DMS153 (cell line): ENCODE measurements at regions not wholly inside any gene's neighbourhood (a gene's known extent, or its start where the extent isn't known, plus 50 kb on each side); places are given as distances from the start of the nearest gene placed in this dataset.

ENCODE experiments used
- DNase-seq: peaks from one replicate; lab custom pipeline; 2025; lab: John Stamatoyannopoulos, UW

- DNase-seq, result no peak
Measured at GRCh38 chr11:10641912-10642697, 51.5 kb downstream of the IRAG1 start.

DNA sequence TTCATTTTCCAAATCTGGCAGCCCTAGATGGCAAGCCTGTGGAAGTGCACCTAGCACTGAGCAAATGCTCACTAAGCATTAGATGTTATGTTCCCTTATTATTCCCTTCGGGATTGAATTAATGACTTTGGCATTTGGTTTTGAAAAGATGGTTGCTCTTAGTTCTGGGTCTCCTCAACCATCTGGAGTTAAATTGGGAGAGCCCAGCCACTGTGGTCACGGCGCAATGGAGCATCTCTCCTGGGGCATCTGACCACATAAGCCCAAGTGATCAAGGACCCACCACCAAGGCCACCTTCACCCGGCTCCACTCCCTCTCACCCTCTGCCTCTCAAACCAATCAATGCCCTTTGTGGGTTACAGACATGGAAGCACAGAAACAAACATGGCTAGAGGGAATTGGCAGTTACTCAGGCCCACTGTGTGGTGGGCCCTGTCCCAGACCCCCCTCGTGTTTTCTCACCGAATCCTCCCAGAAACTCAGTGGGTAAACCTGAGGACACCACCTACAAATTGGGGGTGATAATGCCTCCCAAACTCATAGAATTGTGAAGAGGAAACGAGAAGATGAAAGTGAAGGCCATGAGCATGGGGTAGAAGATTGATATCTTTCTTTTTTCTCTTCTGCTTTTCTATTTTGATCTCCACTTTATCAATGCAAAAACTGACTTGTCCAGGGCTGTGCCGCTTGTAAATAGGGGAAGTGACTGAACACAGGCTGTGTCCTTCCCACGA lies 52.2 kb downstream of the IRAG1 start:
- DNase-seq, result no peak

DNA sequence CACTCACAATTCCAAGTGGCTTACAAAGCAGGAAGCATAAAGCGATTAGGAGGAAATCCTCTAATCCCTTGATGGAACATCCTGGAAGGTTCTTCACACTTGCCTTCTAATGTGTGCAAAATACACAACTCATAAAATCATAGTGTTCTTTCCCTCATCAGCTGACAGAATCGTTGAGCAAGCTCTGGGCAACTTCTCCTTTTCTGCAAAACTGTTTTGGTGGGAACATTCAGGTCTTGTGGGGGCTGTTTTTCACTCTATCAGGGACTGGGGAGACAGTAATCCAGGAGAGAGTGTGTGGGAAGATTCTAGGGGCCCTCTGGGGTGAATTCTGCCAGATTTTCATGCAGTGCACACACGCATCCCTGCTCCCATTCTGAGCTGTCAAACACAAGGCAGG lies 53.2 kb downstream of the IRAG1 start:
- no peak for DNase-seq

GRCh38 chr11:10639350-10639749 lies 54.2 kb downstream of the IRAG1 start:
- no peak for DNase-seq

GRCh38 chr11:10638316-10638925 lies 55.1 kb downstream of the IRAG1 start:
- DNase-seq, result no peak

DNA sequence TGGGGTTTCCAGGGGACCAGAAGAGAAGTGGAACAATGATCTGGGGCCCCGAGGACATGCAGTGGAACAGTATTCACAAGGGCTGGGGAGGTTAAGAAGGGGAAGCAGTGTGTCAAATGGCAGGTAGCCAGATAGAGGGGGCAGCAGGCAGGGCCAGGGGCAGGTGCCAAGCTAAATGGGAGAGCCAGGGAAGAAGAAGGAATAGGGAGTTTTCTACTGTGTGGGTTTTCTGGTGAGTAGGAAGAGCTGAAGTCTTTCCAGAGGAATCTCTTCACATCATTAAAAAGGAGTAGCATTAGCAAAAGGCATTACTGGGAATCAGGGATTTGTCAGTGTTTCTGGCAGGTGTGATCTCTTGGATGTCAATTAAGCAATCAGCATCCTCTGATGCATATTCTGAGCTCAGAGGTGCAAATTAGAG lies 55.8 kb downstream of the IRAG1 start:
- no peak for DNase-seq

GRCh38 chr11:10634407-10634806 lies 59.1 kb downstream of the IRAG1 start:
- DNase-seq, result no peak

GRCh38 chr11:10633261-10633660 lies 60.3 kb downstream of the IRAG1 start:
- DNase-seq, result no peak

DNA sequence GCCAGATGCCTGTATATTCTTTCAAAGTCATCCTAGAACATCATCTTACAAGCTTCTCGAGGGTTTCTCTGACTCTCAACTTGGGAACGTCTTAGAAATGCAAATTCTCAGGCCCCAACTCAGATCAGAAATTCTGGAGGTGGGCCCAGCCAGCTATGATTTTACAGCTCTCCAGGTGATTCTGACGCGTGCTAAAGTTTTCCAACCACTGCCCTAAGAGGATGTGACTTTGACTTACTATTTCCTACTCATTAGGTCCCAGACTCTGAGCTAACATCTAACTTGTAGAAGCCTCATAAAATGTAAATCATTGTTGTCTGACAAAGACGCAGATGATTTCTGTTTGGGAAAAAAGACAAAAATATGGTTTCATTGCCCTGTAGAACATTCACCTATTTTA lies 61.1 kb downstream of the IRAG1 start:
- DNase-seq, result no peak

GRCh38 chr11:10631761-10632160 lies 61.8 kb downstream of the IRAG1 start:
- DNase-seq, result no peak

GRCh38 chr11:10629411-10630002 lies 61.0 kb upstream of the LYVE1 start:
- DNase-seq, result no peak

- DNase-seq, result peak; percentile 18
Measured at GRCh38 chr11:10628508-10629236, 60.2 kb upstream of the LYVE1 start.

GRCh38 chr11:10627816-10628215 lies 59.4 kb upstream of the LYVE1 start:
- no peak for DNase-seq

DNA sequence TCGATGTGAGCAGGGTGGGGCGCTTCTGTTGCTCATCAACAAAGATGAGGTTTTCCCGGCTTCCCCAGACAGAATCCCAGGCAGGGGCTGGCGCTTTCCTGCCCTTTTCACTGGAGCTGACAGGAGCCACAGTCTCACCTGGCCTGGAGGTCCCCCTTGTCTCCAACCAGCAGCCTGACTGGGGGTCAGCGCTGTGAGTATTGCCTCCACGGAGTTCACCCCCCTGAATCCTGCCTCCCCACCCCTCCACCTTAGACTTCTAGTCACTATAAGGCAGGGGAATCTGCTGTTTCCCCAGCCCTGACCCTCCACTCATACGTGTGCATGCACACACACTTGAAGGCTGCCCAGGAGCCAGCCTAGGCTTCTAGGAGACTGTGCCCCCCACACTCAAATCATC lies 58.8 kb upstream of the LYVE1 start:
- no peak for DNase-seq

GRCh38 chr11:10625982-10626311 lies 57.5 kb upstream of the LYVE1 start:
- DNase-seq, result no peak

GRCh38 chr11:10625281-10625981 lies 57.0 kb upstream of the LYVE1 start:
- DNase-seq, result no peak

- DNase-seq, result peak; percentile 25
Measured at GRCh38 chr11:10623797-10624761, 55.6 kb upstream of the LYVE1 start.

DNA sequence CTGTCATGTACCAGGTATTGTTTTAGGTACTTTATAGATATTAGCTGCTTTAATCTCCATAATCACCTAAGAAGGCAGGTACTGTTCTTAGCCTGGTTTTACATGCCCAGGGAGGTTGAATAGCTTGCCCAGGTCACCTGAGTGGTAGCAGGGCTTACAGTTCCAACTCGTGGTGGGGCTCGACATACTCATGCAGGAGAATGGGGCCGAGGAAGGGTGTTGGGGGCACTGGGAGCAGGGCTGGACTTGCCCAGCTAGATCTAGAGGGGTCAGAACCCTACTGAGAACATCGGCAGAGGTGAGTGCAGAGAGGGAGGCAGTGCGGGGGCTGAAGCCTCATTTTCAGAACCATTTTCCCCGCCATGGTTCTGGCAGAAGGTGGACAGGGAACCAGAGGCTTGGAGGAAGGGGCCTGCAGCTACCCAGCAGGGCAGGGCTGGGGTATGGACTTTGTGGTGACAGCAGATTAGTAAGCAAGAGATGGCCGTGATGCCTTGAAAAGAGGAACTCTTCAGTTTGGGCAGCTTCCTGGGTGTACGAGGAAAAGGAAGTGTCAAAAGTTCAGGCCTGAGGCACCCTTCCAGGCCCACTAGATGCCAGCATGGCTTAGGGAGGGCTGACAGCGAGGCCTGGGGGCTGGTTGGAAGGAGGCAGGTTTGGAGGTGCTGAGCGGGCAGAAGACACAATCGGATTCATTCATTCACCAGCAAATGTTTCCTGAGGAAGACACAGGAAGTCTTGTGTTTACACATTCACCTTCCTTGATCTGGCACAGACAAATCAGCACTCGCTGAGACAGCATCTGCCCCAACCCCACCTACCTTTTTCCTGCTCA lies 54.7 kb upstream of the LYVE1 start:
- no peak for DNase-seq

- no peak for DNase-seq
Measured at GRCh38 chr11:10622108-10622507, 53.6 kb upstream of the LYVE1 start.
